Transverse colon (tissue), 3 donors: ENCODE measurements at regions not wholly inside any gene's neighbourhood (a gene's known extent, or its start where the extent isn't known, plus 50 kb on each side); places are given as distances from the start of the nearest gene placed in this dataset.

Source experiments
- CTCF ChIP-seq, 5 experiments: fragments of 200-600 bp in 3 of 5; fragments of 450-650 bp in 2 of 5; sonication (generic) in 3 of 5; IDR thresholded peaks; 1 replicate in 2 of 5; 2 replicates in 3 of 5; pipeline ENCODE4 v1.5.1; 2016 to 2017; ENCODE audit warnings: antibody characterized with exemption in 5 of 5, inconsistent platforms in 3 of 5, mild to moderate bottlenecking in 2 of 5, moderate library complexity in 1 of 5
- EP300 ChIP-seq: sonication (generic); formaldehyde crosslinking; IDR thresholded peaks from one replicate; pipeline ENCODE4 v1.6.1; 2017; ENCODE audit warnings: antibody characterized with exemption, low read depth
- POLR2A ChIP-seq: fragments of 450-650 bp; IDR thresholded peaks from one replicate; pipeline ENCODE4 v1.6.1; 2016; ENCODE audit warnings: antibody characterized with exemption, mild to moderate bottlenecking, moderate library complexity

GRCh38 chr6:9266741-9267140, 831.4 kb upstream of the SLC35B3 start:
- TF ChIP-seq CTCF (IDR thresholded peaks at IDR 0.05) (no peak), POLR2A (no peak), EP300 (no peak)
